ENCODE measurements at regions not wholly inside any gene's neighbourhood (a gene's known extent, or its start where the extent isn't known, plus 50 kb on each side); places are given as distances from the start of the nearest gene placed in this dataset.

GRCh38 chr1:58307431-58307830 is 239.1 kb downstream of the OMA1 start:
- Histone ChIP-seq H3K27me3 (ENCODE audit: control insufficient read depth, insufficient read depth, low read length) (no peaks in the 10 kb centered on the region), H3K9me3 (ENCODE audit: control insufficient read depth, insufficient read depth, low read length) (no peaks in the 10 kb centered on the region), H3K4me1 (ENCODE audit: control insufficient read depth, insufficient read depth, low read length) (peaks cover 12% of the 10 kb centered on the region), H3K4me3 (ENCODE audit: low read depth, low read length) (no peak overlapping the region), H3K9ac (ENCODE audit: low read depth, low read length) (no peak overlapping the region), H3K36me3 (ENCODE audit: control insufficient read depth, insufficient read depth, low read length) (no peaks in the 10 kb centered on the region)

DNA sequence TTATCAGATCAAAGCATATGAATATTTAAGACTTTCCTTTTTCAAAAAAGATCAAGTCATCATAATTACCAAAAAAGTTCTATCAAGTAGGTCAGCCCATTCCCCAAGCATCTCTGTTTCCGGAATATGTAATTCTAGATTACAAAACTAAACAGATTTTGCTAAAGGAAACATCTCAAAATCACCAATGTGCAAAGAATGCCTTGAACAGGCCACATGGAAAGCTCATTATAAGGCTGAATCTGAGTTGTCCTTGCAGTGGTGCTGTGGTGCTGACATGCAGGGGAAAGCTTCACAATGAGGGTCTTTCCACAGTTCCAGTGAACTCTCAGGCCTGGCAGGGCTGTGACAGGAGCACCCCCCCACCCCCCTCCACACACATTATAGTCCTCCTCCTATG is 240.9 kb downstream of the OMA1 start:
- peaks cover 12% of the 10 kb centered on the region for H3K4me1 ChIP-seq (ENCODE audit: control insufficient read depth, insufficient read depth, low read length)
- H3K9me3 ChIP-seq (ENCODE audit: control insufficient read depth, insufficient read depth, low read length): no peaks in the 10 kb centered on the region
- H3K27me3 ChIP-seq (ENCODE audit: control insufficient read depth, insufficient read depth, low read length): no peaks in the 10 kb centered on the region
- H3K36me3 ChIP-seq (ENCODE audit: control insufficient read depth, insufficient read depth, low read length): no peaks in the 10 kb centered on the region
- no peak overlapping the region for H3K9ac ChIP-seq (ENCODE audit: low read depth, low read length)
- H3K4me3 ChIP-seq (ENCODE audit: low read depth, low read length): no peak overlapping the region

DNA sequence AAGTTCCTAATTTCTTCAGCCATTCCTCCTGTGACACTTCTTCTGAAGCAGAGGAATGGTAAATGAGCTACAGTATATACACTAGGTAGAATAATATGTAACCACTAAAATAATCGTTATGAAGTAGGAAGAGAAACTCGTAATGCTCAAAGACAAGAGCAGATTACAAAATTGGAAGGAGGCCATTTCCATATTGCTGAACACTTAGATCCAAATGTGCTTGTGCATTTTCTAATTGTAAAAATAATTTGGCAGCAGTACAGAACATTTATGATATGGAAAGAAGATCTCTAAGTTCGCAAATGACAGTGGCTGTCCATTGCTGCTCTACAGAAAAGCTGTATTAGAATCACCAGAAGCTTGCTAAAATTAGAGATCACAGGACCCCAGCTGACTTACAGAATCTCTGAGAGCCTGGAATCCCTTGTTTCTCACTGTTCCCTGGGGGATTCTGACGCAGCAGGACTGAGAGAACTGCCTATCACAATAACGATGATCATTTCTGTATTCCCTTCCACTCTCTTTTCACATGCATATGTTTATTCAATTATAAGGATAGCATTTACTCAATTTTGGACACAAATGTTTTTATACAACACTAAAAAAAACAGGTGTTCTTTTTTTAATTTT is 242.1 kb downstream of the OMA1 start:
- no peaks in the 10 kb centered on the region for H3K27me3 ChIP-seq (ENCODE audit: control insufficient read depth, insufficient read depth, low read length)
- no peaks in the 10 kb centered on the region for H3K9me3 ChIP-seq (ENCODE audit: control insufficient read depth, insufficient read depth, low read length)
- no peak overlapping the region for H3K9ac ChIP-seq (ENCODE audit: low read depth, low read length)
- H3K36me3 ChIP-seq (ENCODE audit: control insufficient read depth, insufficient read depth, low read length): no peaks in the 10 kb centered on the region
- no peak overlapping the region for H3K4me3 ChIP-seq (ENCODE audit: low read depth, low read length)
- peaks cover 12% of the 10 kb centered on the region for H3K4me1 ChIP-seq (ENCODE audit: control insufficient read depth, insufficient read depth, low read length)

DNA sequence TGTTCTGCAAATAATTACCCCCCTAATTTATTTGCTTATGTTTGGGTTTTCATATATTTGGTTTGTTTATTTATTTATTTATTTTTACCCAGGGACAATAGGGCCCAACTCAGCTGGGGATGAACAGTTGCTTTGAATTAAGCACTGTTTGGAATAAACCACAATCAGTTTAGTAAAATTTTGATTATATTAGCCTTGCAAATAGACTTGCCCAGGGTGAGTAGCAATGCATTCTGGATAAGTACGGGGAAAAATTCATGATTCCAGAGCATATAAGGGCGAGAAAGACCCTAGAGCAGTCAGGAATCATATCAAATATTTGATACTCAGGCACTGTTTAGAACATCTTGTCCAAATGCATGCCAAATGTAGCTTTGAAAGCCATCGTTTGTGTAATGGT is 242.7 kb downstream of the OMA1 start:
- Histone ChIP-seq H3K9me3 (ENCODE audit: control insufficient read depth, insufficient read depth, low read length) (no peaks in the 10 kb centered on the region), H3K9ac (ENCODE audit: low read depth, low read length) (no peak overlapping the region), H3K4me1 (ENCODE audit: control insufficient read depth, insufficient read depth, low read length) (peaks cover 12% of the 10 kb centered on the region), H3K27me3 (ENCODE audit: control insufficient read depth, insufficient read depth, low read length) (no peaks in the 10 kb centered on the region), H3K4me3 (ENCODE audit: low read depth, low read length) (no peak overlapping the region), H3K36me3 (ENCODE audit: control insufficient read depth, insufficient read depth, low read length) (no peaks in the 10 kb centered on the region)

DNA sequence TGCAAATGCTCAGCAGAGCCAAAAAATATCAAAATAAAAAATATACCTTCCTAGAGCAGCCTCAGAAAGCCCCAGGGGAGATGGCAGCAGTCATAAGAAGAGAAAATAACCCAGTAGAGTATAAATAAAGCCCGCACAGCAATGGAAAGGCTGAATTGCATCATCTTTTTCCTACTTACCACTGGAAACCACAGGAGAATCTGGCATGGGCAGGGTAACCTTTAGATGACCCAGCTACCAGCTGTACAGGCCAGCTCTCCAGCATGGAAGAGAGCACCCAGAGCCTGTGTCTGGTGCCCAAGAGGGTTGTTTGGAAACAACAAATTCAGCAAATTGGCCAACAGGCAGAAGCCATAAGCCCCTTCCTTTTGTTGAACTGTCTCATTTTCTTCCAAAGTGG is 253.1 kb downstream of the OMA1 start:
- peaks cover 3% of the 10 kb centered on the region for H3K27me3 ChIP-seq (ENCODE audit: control insufficient read depth, insufficient read depth, low read length)
- no peaks in the 10 kb centered on the region for H3K9me3 ChIP-seq (ENCODE audit: control insufficient read depth, insufficient read depth, low read length)
- no peak overlapping the region for H3K4me3 ChIP-seq (ENCODE audit: low read depth, low read length)
- H3K36me3 ChIP-seq (ENCODE audit: control insufficient read depth, insufficient read depth, low read length): no peaks in the 10 kb centered on the region
- H3K9ac ChIP-seq (ENCODE audit: low read depth, low read length): no peak overlapping the region
- H3K4me1 ChIP-seq (ENCODE audit: control insufficient read depth, insufficient read depth, low read length): no peaks in the 10 kb centered on the region

GRCh38 chr1:58290685-58291372 is 255.7 kb downstream of the OMA1 start:
- Histone ChIP-seq H3K9ac (ENCODE audit: low read depth, low read length) (no peak overlapping the region), H3K27me3 (ENCODE audit: control insufficient read depth, insufficient read depth, low read length) (peaks cover 3% of the 10 kb centered on the region), H3K36me3 (ENCODE audit: control insufficient read depth, insufficient read depth, low read length) (no peaks in the 10 kb centered on the region), H3K4me1 (ENCODE audit: control insufficient read depth, insufficient read depth, low read length) (no peaks in the 10 kb centered on the region), H3K9me3 (ENCODE audit: control insufficient read depth, insufficient read depth, low read length) (no peaks in the 10 kb centered on the region), H3K4me3 (ENCODE audit: low read depth, low read length) (no peak overlapping the region)

DNA sequence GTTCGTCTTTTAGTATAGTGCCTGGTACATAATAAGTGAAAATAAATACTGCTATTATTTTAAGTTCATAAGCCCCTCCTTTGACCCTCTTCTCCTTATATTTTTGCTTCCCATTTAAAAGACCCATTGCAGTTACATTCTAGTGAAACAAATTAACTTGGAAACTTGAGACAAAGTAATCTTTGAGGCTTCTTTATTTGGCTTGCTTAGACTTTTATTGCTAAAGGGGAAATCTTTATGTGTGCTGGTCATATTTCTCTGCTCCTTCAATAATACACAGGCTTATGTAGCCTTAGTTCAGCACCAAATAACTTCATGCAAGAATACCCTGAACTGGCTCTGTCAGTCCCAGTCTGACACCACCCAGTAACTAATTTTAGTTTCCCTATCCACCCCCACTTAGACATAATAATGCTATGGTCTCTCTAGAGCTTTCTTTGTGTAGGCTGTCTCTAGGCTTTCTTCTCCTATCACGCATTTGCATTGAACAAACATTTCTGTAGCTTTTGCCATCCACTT is 257.8 kb downstream of the OMA1 start:
- Histone ChIP-seq H3K9ac (ENCODE audit: low read depth, low read length) (no peak overlapping the region), H3K9me3 (ENCODE audit: control insufficient read depth, insufficient read depth, low read length) (no peaks in the 10 kb centered on the region), H3K4me3 (ENCODE audit: low read depth, low read length) (no peak overlapping the region), H3K36me3 (ENCODE audit: control insufficient read depth, insufficient read depth, low read length) (no peaks in the 10 kb centered on the region), H3K4me1 (ENCODE audit: control insufficient read depth, insufficient read depth, low read length) (no peaks in the 10 kb centered on the region), H3K27me3 (ENCODE audit: control insufficient read depth, insufficient read depth, low read length) (peaks cover 3% of the 10 kb centered on the region)

DNA sequence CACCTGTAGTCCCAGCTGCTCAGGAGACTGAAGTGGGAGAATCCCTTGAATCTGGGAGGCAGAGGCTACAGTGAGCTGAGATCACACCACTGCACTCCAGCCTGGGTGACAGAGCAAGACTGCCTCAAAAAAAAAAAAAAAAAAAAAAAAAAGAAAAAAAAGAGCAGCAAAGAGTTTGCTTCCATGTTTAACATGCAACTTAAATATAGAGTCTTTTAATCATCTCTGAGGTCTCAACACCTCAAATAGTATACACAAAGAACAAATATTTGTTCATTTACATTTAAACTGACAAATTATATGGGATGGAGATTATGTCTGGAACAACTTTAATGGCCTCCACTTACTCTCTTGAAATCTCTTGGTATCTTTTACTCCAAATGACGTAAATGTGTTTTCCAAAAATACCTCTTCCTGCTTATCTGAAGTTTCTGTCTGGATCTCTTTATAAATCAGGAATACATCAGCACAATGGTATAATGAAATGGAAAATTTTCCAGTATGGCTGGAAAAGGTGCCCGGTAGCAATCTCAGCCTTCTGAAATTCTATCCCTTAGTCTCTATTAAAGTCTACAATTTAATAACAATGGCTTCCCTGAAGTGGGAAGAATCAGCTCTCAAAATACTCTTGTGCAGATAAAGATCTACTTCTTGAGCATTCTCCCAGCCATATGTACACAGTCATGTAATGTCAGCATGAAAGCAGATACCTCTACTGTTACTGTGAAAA is 258.5 kb downstream of the OMA1 start:
- H3K9ac ChIP-seq (ENCODE audit: low read depth, low read length): no peak overlapping the region
- H3K4me3 ChIP-seq (ENCODE audit: low read depth, low read length): no peak overlapping the region
- H3K36me3 ChIP-seq (ENCODE audit: control insufficient read depth, insufficient read depth, low read length): no peaks in the 10 kb centered on the region
- peaks cover 3% of the 10 kb centered on the region for H3K27me3 ChIP-seq (ENCODE audit: control insufficient read depth, insufficient read depth, low read length)
- no peaks in the 10 kb centered on the region for H3K4me1 ChIP-seq (ENCODE audit: control insufficient read depth, insufficient read depth, low read length)
- no peaks in the 10 kb centered on the region for H3K9me3 ChIP-seq (ENCODE audit: control insufficient read depth, insufficient read depth, low read length)

GRCh38 chr1:58284225-58284510 is 262.4 kb downstream of the OMA1 start:
- no peaks in the 10 kb centered on the region for H3K4me1 ChIP-seq (ENCODE audit: control insufficient read depth, insufficient read depth, low read length)
- H3K36me3 ChIP-seq (ENCODE audit: control insufficient read depth, insufficient read depth, low read length): no peaks in the 10 kb centered on the region
- no peak overlapping the region for H3K9ac ChIP-seq (ENCODE audit: low read depth, low read length)
- no peaks in the 10 kb centered on the region for H3K27me3 ChIP-seq (ENCODE audit: control insufficient read depth, insufficient read depth, low read length)
- no peaks in the 10 kb centered on the region for H3K9me3 ChIP-seq (ENCODE audit: control insufficient read depth, insufficient read depth, low read length)
- no peak overlapping the region for H3K4me3 ChIP-seq (ENCODE audit: low read depth, low read length)

DNA sequence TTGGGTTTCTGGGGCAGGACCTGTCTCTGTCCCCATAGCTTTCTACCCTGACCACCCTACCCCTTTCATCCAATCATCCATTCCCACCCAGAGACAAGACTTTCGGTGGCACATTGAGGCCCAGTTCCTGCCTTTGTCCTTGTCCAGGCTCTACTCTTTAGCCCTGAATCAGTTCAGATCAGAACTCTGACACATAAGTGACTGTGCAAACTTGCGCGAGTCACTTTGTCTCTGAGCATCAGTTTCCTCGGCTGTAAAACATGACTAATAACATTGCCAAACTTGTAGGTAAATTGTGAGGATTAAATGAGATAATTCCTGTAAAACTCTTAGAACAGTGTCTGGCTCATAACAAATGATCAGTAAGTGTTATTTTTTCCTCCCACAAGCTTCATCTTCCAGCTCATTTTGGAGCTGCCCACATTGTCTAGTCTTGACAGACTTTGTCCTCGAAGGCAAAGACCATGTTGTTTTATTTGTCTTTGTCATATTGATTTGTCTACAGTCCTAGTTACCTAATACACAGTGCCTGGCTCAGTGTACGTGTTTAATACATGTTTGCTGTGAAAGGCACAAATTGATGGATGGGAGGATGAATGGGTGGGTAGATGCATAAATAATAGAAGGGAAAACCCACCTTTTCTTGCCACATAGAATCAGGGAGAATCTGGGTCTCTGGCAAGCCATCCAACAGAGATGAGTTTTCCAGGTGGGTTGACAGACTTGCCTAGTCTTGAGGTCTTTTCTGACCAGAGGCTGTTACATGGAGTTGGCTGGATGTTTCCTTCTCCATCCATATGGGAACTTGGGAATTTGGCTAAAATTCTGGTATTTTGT is 262.9 kb downstream of the OMA1 start:
- Histone ChIP-seq H3K4me3 (ENCODE audit: low read depth, low read length) (no peak overlapping the region), H3K4me1 (ENCODE audit: control insufficient read depth, insufficient read depth, low read length) (no peaks in the 10 kb centered on the region), H3K27me3 (ENCODE audit: control insufficient read depth, insufficient read depth, low read length) (no peaks in the 10 kb centered on the region), H3K9ac (ENCODE audit: low read depth, low read length) (no peak overlapping the region), H3K9me3 (ENCODE audit: control insufficient read depth, insufficient read depth, low read length) (no peaks in the 10 kb centered on the region), H3K36me3 (ENCODE audit: control insufficient read depth, insufficient read depth, low read length) (no peaks in the 10 kb centered on the region)

- Histone ChIP-seq H3K9me3 (ENCODE audit: control insufficient read depth, insufficient read depth, low read length) (no peaks in the 10 kb centered on the region), H3K36me3 (ENCODE audit: control insufficient read depth, insufficient read depth, low read length) (no peaks in the 10 kb centered on the region), H3K27me3 (ENCODE audit: control insufficient read depth, insufficient read depth, low read length) (no peaks in the 10 kb centered on the region), H3K4me3 (ENCODE audit: low read depth, low read length) (no peak overlapping the region), H3K9ac (ENCODE audit: low read depth, low read length) (no peak overlapping the region), H3K4me1 (ENCODE audit: control insufficient read depth, insufficient read depth, low read length) (no peaks in the 10 kb centered on the region)
These were observed 263.7 kb downstream of the OMA1 start for GRCh38 chr1:58282623-58283387.
